Right lobe of liver (tissue), 6 donors: ENCODE measurements at regions not wholly inside any gene's neighbourhood (a gene's known extent, or its start where the extent isn't known, plus 50 kb on each side); places are given as distances from the start of the nearest gene placed in this dataset.

Experiments used
- ATAC-seq, 4 donors: fragments of 200-7000 bp; cut with Tn5 transposase; one replicate each; pipeline ENCODE4 v1.9.1; 2020; ENCODE audit warnings: mild to moderate bottlenecking in 4 of 4, moderate library complexity in 4 of 4
- DNase-seq, 3 donors: peaks; one replicate each; pipeline ENCODE4 v3.0.0-alpha.2; 2020
- H3K27ac ChIP-seq, 3 donors: fragments of 200-600 bp; one replicate each; pipeline ENCODE4 v1.8.0; 2022
- H3K27me3 ChIP-seq, 2 donors: fragments of 200-600 bp; one replicate each; pipeline ENCODE4 v1.8.0; 2022
- H3K36me3 ChIP-seq, 4 donors: fragments of 200-600 bp; sonication (generic) in 1 of 4; one replicate each; pipeline versions ENCODE4 v1.5.1 to v1.8.0; 2017 to 2022; ENCODE audit warnings: control low read depth in 1 of 4
- H3K4me1 ChIP-seq, 4 donors: fragments of 200-600 bp; sonication (generic) in 1 of 4; one replicate each; pipeline versions ENCODE4 v1.5.1 to v1.8.0; 2017 to 2022; ENCODE audit warnings: control low read depth in 1 of 4
- H3K4me3 ChIP-seq, 3 donors: fragments of 200-600 bp; one replicate each; pipeline ENCODE4 v1.8.0; 2022
- H3K9me3 ChIP-seq, 4 donors: fragments of 200-600 bp; sonication (generic) in 1 of 4; one replicate each; pipeline versions ENCODE4 v1.5.1 to v1.8.0; 2017 to 2022; ENCODE audit warnings: control low read depth in 1 of 4
- POLR2A ChIP-seq: fragments of 450-650 bp; IDR thresholded peaks from one replicate; pipeline ENCODE4 v1.6.1; 2017; ENCODE audit warnings: antibody characterized with exemption, mild to moderate bottlenecking
- WGBS: methylation state at CpG from one replicate; pipeline ENCODE4 v1.1.6; 2018; ENCODE audit warnings: low coverage, low lambda C conversion rate; ENCODE audit not compliant: insufficient coverage; ENCODE audit errors: missing lambda C conversion rate; 5-methylcytosine and 5-hydroxymethylcytosine counted together
- intact Hi-C, 2 donors: fragments of 100-400 bp; cut with DNase I; formaldehyde crosslinking; loops; one replicate each; pipeline versions ENCODE4 v1.11.2 to v1.14.1; 2022
- TF ChIP-seq, protein P1 (sequence below), 4 donors: fragments of 200-600 bp in 3 of 4; fragments of 450-650 bp in 1 of 4; IDR thresholded peaks; one replicate each; pipeline versions ENCODE4 v1.5.1 to v1.8.0; 2016 to 2022; ENCODE audit warnings: antibody characterized with exemption in 4 of 4, mild to moderate bottlenecking in 2 of 4
- donor health status: DM: no; HTN: yes; CAD: no.
- donor health status: DM: no; HTN: no; CAD: no.
- donor health status: DM: no; HTN: no; CAD: no.
- donor health status: DM: no; HTN: yes; CAD: no.
- donor health status: DM: no; HTN: yes; CAD: no.

DNA sequence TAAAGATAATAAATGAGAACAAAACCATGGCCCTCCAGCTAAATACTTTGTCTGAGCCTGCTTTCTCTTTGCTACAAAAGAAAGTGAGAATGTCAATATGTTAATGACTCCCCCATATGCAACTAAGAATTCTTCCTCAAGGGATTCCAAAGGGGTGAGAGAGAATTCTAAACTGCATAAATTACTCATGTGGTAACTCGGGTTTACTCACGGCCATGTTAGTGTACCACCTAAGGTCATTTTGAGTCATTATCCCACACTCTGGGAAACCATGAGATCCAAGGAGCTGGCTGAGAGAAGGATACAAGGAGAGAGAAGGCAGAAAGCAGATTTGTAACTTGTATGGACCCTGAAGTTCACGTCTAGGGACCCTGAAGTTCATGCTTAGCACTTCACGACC, 190.3 kb downstream of the DHX15 start:
- intact Hi-C loops = no loop called here
- WGBS = 74% methylated on average over 4 of the region's 4 CpGs
- Histone ChIP-seq H3K27me3 (no peaks in the 10 kb centered on the region), H3K4me1 (no peaks in the 10 kb centered on the region), H3K4me3 (no peak overlapping the region), H3K27ac (no peak overlapping the region), H3K36me3 (no peaks in the 10 kb centered on the region), H3K9me3 (no peaks in the 10 kb centered on the region)
- TF ChIP-seq, protein P1, sequence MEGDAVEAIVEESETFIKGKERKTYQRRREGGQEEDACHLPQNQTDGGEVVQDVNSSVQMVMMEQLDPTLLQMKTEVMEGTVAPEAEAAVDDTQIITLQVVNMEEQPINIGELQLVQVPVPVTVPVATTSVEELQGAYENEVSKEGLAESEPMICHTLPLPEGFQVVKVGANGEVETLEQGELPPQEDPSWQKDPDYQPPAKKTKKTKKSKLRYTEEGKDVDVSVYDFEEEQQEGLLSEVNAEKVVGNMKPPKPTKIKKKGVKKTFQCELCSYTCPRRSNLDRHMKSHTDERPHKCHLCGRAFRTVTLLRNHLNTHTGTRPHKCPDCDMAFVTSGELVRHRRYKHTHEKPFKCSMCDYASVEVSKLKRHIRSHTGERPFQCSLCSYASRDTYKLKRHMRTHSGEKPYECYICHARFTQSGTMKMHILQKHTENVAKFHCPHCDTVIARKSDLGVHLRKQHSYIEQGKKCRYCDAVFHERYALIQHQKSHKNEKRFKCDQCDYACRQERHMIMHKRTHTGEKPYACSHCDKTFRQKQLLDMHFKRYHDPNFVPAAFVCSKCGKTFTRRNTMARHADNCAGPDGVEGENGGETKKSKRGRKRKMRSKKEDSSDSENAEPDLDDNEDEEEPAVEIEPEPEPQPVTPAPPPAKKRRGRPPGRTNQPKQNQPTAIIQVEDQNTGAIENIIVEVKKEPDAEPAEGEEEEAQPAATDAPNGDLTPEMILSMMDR (IDR thresholded peaks at IDR 0.05) = no peak
- no peak for TF ChIP-seq POLR2A
- DNase-seq = no peak
- no peak for ATAC-seq

DNA sequence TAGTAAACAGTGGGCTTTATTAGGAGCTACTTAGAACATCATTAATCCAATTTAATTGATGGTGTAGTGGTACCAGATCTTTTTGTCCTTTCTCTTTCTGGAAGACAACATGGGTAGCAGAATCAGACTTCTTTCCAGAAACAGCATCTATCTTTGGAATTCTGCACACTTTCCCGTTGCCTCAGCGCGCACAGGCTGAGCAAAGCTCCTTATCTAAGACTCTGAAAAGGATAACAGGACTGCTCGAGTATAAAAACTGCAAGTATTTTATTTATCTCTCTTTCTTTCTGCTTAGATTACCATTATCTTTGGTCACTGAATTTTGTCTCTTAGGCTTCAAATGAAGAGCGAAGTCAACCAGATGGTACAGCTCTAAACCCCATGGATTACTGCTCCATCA, 191.7 kb downstream of the DHX15 start:
- no peaks in the 10 kb centered on the region for H3K27me3 ChIP-seq
- no peak for ATAC-seq

DNA sequence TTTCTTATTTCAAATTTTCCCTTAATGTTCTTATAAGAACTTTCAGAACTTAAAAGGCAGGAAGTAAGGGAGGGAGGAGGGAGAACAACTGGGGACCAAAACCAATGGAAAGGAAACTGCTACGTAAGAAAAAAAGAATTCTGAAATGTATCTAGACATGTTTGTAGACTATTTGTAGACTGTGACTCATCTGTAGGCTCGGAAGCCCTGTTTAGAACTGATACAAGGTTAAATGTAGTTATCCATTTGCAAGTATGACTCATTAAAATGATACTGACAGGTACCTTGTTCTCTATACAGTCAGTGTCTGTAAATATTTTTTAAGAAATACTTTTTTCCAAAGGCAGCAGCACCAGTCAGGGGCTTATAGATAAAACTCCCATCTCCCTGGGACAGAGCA, 202.0 kb downstream of the DHX15 start:
- Histone ChIP-seq H3K4me1 (no peaks in the 10 kb centered on the region), H3K27me3 (no peaks in the 10 kb centered on the region), H3K4me3 (no peak overlapping the region), H3K36me3 (no peaks in the 10 kb centered on the region), H3K27ac (no peak overlapping the region), H3K9me3 (no peaks in the 10 kb centered on the region)
- 5% methylated on average over 2 of the region's 2 CpGs for whole genome bisulfite sequencing
- TF ChIP-seq, protein P1 (IDR thresholded peaks at IDR 0.05) = no peak
- no peak for TF ChIP-seq POLR2A
- DNase-seq (no peak), ATAC-seq (peak in 1 of 4 donors; percentile 97)
- intact Hi-C loops = no loop called here

More for the DNA sequence above, 191.7 kb downstream of the DHX15 start:
- intact Hi-C loops = no loop called here
- no peak for DNase-seq
- 64% methylated on average over 5 of the region's 5 CpGs for WGBS
- H3K36me3 ChIP-seq = no peaks in the 10 kb centered on the region
- H3K4me3 ChIP-seq = no peak overlapping the region
- no peak for TF ChIP-seq POLR2A
- TF ChIP-seq, protein P1 (IDR thresholded peaks at IDR 0.05) = no peak
- no peak overlapping the region for H3K27ac ChIP-seq
- H3K9me3 ChIP-seq = no peaks in the 10 kb centered on the region
- H3K4me1 ChIP-seq = no peaks in the 10 kb centered on the region

DNA sequence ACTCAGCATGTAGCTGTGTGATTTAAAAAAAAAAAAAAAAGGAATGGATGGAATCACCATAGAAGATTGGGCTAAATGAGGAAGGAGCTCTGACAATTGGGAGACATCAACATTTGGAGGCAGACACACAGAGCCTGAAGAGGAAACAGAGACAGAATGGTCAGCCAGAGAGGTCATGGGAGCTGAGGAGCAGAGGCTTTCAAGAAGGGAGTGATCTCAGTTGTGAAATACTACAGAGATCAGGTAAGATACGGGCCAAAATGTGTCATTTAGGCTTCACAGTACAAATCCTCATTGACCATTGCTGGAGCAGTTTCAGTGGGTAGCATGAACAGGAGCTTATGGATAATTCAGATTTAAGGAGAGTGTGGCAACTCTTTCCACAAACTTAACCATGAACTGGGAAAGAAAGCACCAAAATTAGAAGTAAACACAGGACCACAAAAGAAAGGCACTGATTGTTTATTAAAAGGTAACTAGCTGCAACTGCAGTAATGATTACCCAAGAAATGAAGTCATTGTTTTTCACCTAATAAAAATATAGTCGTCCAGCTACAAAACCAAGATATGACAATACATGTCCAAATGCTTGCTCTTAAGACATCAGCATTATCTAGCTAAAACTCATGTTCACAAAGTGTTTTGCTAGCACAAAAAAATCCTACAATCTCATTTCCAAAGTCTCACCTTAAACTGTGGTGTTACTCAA, 203.2 kb downstream of the DHX15 start:
- Histone ChIP-seq H3K4me3 (no peak overlapping the region), H3K27me3 (no peaks in the 10 kb centered on the region), H3K9me3 (no peaks in the 10 kb centered on the region), H3K27ac (no peak overlapping the region), H3K4me1 (no peaks in the 10 kb centered on the region), H3K36me3 (no peaks in the 10 kb centered on the region)
- TF ChIP-seq, protein P1 (IDR thresholded peaks at IDR 0.05) = no peak
- TF ChIP-seq POLR2A = no peak
- 19% methylated on average over 2 of the region's 2 CpGs for WGBS
- peak in 1 of 4 donors; percentile 70 for ATAC-seq
- intact Hi-C loops = no loop called here
- DNase-seq = no peak
